Choroid plexus epithelial cell (primary cell): ENCODE measurements at regions not wholly inside any gene's neighbourhood (a gene's known extent, or its start where the extent isn't known, plus 50 kb on each side); places are given as distances from the start of the nearest gene placed in this dataset.

Source experiments
- DNase-seq: peaks from one replicate; pipeline ENCODE4 v3.0.0-alpha.2; 2010; ENCODE audit warnings: low read depth
- H3K4me3 ChIP-seq: 2 replicates; pipeline ENCODE4 v1.5.1; 2011; ENCODE audit warnings: low read depth, mild to moderate bottlenecking, control low read depth, low read length, moderate library complexity
- TF ChIP-seq, protein P1 (sequence below): conservative IDR thresholded peaks from 2 replicates; pipeline ENCODE4 v1.5.1; 2011; ENCODE audit warnings: low read depth, mild to moderate bottlenecking, control low read depth, inconsistent platforms, low read length, moderate library complexity

DNA sequence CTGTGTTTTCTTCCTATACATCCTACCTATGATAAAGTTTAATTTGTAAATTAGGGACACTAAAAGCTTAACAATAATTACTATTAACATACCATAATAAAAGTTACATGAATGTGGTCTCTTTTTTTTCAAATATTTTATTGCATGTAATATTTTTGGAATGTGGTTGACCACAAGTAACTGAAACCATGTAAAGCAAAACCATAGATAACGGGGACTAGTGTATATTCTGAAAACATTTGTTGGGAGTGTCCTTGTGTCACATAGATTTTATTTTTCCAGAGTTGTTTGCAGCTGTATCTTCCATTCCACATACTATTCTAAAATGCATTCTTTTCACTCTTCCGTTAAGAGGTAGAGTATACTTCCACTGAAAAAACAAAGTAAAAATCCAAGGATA is 200.4 kb downstream of the KIF18A start:
- TF ChIP-seq, protein P1, sequence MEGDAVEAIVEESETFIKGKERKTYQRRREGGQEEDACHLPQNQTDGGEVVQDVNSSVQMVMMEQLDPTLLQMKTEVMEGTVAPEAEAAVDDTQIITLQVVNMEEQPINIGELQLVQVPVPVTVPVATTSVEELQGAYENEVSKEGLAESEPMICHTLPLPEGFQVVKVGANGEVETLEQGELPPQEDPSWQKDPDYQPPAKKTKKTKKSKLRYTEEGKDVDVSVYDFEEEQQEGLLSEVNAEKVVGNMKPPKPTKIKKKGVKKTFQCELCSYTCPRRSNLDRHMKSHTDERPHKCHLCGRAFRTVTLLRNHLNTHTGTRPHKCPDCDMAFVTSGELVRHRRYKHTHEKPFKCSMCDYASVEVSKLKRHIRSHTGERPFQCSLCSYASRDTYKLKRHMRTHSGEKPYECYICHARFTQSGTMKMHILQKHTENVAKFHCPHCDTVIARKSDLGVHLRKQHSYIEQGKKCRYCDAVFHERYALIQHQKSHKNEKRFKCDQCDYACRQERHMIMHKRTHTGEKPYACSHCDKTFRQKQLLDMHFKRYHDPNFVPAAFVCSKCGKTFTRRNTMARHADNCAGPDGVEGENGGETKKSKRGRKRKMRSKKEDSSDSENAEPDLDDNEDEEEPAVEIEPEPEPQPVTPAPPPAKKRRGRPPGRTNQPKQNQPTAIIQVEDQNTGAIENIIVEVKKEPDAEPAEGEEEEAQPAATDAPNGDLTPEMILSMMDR, result no peak
- DNase-seq, result peak; percentile 49
- no peak overlapping the region for H3K4me3 ChIP-seq

DNA sequence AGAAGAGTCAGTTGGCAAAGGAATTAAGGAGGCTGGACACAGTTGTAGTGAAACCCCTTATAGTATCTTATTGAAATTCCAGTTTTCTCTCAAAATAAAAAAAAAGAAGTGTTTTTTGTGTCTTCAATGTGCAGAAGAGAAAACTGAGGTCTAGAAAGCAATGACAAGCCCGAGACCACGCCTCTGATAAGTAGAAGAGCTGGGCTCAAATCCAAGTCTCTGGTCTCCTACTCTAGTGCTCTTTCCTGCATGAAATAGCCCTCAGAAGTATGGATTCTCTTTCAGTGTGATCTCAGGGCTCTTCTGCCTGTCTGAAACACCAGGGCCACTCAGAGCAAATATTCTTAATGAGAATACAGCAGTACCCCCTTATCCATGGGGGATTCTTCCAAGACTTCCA is 200.9 kb downstream of the KIF18A start:
- DNase-seq, result no peak
- TF ChIP-seq, protein P1, result no peak

DNA sequence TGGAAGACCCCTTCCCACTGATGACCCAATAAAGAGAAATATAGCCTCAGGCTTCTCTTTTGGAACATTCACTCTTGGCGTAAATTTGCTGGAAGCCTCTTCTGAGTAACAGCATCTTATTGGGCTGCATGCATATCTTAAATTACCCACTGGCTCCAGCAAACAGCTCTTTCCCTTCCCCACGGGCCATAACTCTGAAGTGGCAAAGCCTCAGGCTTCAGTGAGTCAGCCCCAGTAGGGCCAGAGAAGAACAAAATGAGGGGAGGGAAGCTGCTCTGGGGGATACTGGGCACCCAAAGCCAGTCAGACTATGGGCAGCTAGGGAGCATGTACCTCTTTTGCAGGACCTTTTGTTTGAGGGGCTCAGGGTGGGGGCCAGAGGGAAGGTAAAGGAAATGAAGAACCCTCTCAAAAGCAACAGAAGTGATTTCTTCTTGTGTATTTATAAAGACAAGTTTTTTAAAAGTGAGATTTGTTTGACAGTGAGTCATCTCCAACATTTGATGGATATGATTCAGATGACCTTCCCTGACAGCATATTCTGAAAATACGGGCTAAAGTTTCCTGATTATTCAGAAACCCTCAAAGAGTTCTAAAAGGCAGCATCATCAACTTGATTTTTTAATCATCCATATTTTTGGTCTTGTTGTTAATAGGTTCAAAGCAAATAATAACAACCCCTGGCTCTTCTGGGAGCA is 203.4 kb downstream of the KIF18A start:
- DNase-seq, result no peak
- TF ChIP-seq, protein P1, result no peak
- H3K4me3 ChIP-seq, result no peak overlapping the region

More for the DNA sequence above, 200.9 kb downstream of the KIF18A start:
- H3K4me3 ChIP-seq, result no peak overlapping the region

DNA sequence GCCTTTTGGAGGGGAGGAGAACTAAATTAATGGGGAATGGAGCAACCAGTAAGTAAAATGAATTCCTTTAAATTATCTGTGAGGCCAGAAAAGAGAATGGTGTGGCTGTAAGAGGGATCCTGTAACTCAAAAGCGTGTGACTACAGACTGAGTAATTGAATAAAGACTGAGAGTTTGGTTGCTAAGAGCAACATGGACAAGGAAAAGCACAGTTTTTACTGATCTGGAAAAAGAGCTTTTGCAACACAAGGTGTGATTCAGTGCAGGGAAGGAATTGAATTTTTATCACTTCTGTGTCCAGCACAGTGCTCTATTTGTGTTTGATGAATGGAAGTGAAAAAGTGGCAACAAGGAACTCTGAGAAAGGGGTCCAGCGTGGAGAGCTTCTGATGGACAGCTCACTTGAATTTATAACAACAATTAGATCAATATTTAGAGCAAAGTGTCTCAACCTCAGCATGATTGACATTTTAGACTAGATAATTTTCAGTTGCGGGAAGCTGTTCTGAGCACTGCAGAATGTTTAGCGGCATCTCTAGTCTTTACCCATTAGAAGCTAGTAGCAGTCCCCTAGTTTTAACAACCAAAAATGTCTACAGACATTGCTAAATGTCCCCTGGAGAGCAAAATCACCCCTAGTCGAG is 202.8 kb upstream of the BDNF start:
- H3K4me3 ChIP-seq, result no peak overlapping the region
- TF ChIP-seq, protein P1, result no peak
- DNase-seq, result peak; percentile 49

DNA sequence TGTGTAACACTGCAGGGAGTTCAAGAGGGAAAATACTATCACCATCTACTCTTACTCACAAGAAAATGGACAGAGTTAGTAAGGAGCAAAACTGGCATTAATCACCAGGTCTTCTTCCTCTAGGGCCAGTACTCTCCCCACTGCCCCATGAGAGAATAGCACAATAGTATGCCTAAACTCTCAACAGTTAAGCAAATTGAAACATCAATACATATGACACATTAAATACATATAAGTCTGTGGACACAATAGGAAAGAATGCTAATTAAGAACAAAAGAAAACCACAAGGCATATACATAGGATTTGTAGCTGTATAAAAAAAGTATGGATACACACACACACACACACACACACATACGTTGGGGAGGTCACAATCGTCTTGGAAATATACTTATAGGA is 197.9 kb upstream of the BDNF start:
- DNase-seq, result no peak
- TF ChIP-seq, protein P1, result no peak
- H3K4me3 ChIP-seq, result no peak overlapping the region

DNA sequence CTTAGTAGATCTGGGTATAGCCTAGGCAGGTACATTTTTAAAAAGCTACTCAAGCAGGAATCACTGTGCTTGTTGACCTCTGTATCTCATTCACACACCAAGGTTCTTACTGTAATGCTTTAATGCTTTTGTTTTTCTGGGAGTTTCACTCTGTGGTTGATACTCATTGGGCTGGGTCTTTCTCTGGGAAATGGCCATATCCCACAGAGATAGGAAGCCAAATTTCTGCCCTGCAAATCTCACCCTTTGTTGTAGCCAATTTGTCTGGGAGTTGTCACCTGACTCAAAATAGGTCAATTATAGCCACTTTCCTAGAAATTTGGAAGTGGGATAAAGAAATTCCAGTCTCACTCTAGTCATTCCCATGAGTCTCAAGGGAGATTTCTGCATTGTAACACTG is 195.8 kb upstream of the BDNF start:
- TF ChIP-seq, protein P1, result no peak
- DNase-seq, result no peak
- no peak overlapping the region for H3K4me3 ChIP-seq

DNA sequence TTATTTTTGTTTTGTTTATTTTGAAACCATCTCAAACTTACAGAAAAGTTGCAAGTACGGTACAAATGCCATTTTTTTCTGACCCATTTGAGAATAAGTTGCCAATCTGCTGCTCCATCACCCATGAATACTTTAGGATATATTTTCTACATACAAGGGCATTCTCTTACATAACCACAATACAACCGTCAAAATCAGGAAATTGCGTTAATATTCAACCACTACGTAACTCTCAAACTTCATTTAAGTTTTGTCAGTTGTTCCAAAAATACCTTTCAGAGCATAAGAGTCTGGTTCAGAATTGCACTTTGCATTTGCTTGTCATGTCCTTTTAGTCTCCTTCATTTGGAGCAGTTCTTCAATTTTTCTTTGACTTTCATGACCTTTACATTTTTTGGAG is 194.3 kb upstream of the BDNF start:
- H3K4me3 ChIP-seq, result no peak overlapping the region
- TF ChIP-seq, protein P1, result no peak

More for the DNA sequence above, 194.3 kb upstream of the BDNF start:
- DNase-seq, result peak; percentile 38
